GM12864 (cell line): ENCODE measurements at regions not wholly inside any gene's neighbourhood (a gene's known extent, or its start where the extent isn't known, plus 50 kb on each side); places are given as distances from the start of the nearest gene placed in this dataset.

Experiments used
- DNase-seq: peaks from one replicate; pipeline ENCODE4 v3.0.0-alpha.2; 2011; ENCODE audit warnings: low read depth
- H3K4me3 ChIP-seq: 2 replicates; pipeline ENCODE4 v1.5.1; 2011; ENCODE audit warnings: mild to moderate bottlenecking, low read depth, low read length, control low read depth
- CTCF ChIP-seq: IDR thresholded peaks from 2 replicates; pipeline ENCODE4 v1.5.1; 2011; ENCODE audit warnings: low read depth, mild to moderate bottlenecking, moderate library complexity, low read length, control low read depth, inconsistent platforms; ENCODE audit errors: missing control alignments

- H3K4me3 ChIP-seq, result no peak overlapping the region
- no peak for DNase-seq
- no peak for TF ChIP-seq CTCF
Observed at GRCh38 chr9:108325406-108325805, 530.4 kb downstream of the ACTL7B start.

- TF ChIP-seq CTCF, result no peak
- no peak overlapping the region for H3K4me3 ChIP-seq
- DNase-seq, result no peak
Observed at GRCh38 chr9:108323615-108324014, 532.2 kb downstream of the ACTL7B start.

- no peak for DNase-seq
- no peak overlapping the region for H3K4me3 ChIP-seq
- TF ChIP-seq CTCF, result no peak
Observed at GRCh38 chr9:108322326-108323098, 533.3 kb downstream of the ACTL7B start.

GRCh38 chr9:108316630-108317029, 539.2 kb downstream of the ACTL7B start:
- no peak for TF ChIP-seq CTCF
- no peak for DNase-seq
- no peak overlapping the region for H3K4me3 ChIP-seq

GRCh38 chr9:108316066-108316465, 539.7 kb downstream of the ACTL7B start:
- DNase-seq, result no peak
- TF ChIP-seq CTCF, result no peak
- H3K4me3 ChIP-seq, result no peak overlapping the region

GRCh38 chr9:108311745-108312144, 544.0 kb downstream of the ACTL7B start:
- TF ChIP-seq CTCF, result no peak
- DNase-seq, result no peak
- no peak overlapping the region for H3K4me3 ChIP-seq

GRCh38 chr9:108310202-108310601, 545.6 kb downstream of the ACTL7B start:
- TF ChIP-seq CTCF, result no peak
- DNase-seq, result no peak
- H3K4me3 ChIP-seq, result no peak overlapping the region
